T-cell (primary cell): ENCODE measurements at regions not wholly inside any gene's neighbourhood (a gene's known extent, or its start where the extent isn't known, plus 50 kb on each side); places are given as distances from the start of the nearest gene placed in this dataset.

Source experiments
- ATAC-seq, 4 experiments: fragments of 200-7000 bp in 3 of 4; fragments of 150-1000 bp in 1 of 4; cut with Tn5 transposase; replicated peaks in 1 of 4; 1 replicate in 3 of 4; 2 replicates in 1 of 4; pipeline ENCODE4 v1.10.0; 2021; ENCODE audit warnings: moderate library complexity in 3 of 4, mild to moderate bottlenecking in 2 of 4, moderate number of reproducible peaks in 1 of 4
- CTCF ChIA-PET, 2 donors: fragments of 300-600 bp; sonication (Branson Sonifier 250); formaldehyde crosslinking; loops; one replicate each; lab custom pipeline; 2022; ENCODE audit warnings: antibody characterized with exemption in 2 of 2; lab: Charles Lee
- POLR2A ChIA-PET, 2 donors: fragments of 300-600 bp; sonication (Branson Sonifier 250); formaldehyde crosslinking; loops; one replicate each; lab custom pipeline; 2022; ENCODE audit warnings: antibody characterized with exemption in 2 of 2; lab: Charles Lee
- DNase-seq, 35 experiments: peaks; one replicate each; pipeline versions ENCODE4 v3.0.0 to v3.0.0-alpha.2; 2013 to 2023
- H3K27ac ChIP-seq: one replicate; pipeline ENCODE4 v1.5.1; 2013; ENCODE audit warnings: low read length
- H3K27me3 ChIP-seq, 2 experiments: replicated peaks in 1 of 2; 1 replicate in 1 of 2; 2 replicates in 1 of 2; pipeline versions ENCODE4 v1.6.1 to v1.7.0; 2013; ENCODE audit warnings: low read length in 1 of 2, mixed read lengths in 1 of 2; ENCODE audit not compliant: control insufficient read depth in 2 of 2, insufficient read depth in 2 of 2; ENCODE audit errors: extremely low read depth in 1 of 2
- H3K36me3 ChIP-seq, 2 donors: 1 replicate in 1 of 2; 2 replicates in 1 of 2; pipeline versions ENCODE4 v1.6.1 to v1.7.0; 2013; ENCODE audit warnings: low read length in 1 of 2; ENCODE audit not compliant: control insufficient read depth in 2 of 2, insufficient read depth in 1 of 2; ENCODE audit errors: extremely low read depth in 1 of 2
- H3K4me1 ChIP-seq, 2 experiments: 1 replicate in 1 of 2; 2 replicates in 1 of 2; pipeline versions ENCODE4 v1.6.1 to v1.7.0; 2013; ENCODE audit warnings: low read length in 2 of 2, mixed read lengths in 1 of 2; ENCODE audit not compliant: insufficient read depth in 2 of 2, control insufficient read depth in 1 of 2; ENCODE audit errors: extremely low read depth in 1 of 2
- H3K4me3 ChIP-seq, 2 donors: 1 replicate in 1 of 2; 2 replicates in 1 of 2; pipeline versions ENCODE4 v1.5.1 to v1.7.0; 2013; ENCODE audit warnings: mild to moderate bottlenecking in 2 of 2, low read length in 1 of 2, moderate library complexity in 1 of 2; ENCODE audit not compliant: control insufficient read depth in 1 of 2; ENCODE audit errors: extremely low read depth in 1 of 2
- H3K9me3 ChIP-seq: 2 replicates; pipeline ENCODE4 v1.7.0; 2013
- H3K27ac Mint-ChIP-seq, 2 donors: one replicate each; pipeline ENCODE4 v1.8.0; 2020 to 2021; ENCODE audit warnings: mild to moderate bottlenecking in 2 of 2, mixed read lengths in 2 of 2
- H3K27me3 Mint-ChIP-seq, 2 donors: one replicate each; pipeline ENCODE4 v1.8.0; 2021 to 2022; ENCODE audit warnings: mixed read lengths in 2 of 2
- H3K36me3 Mint-ChIP-seq: one replicate; pipeline ENCODE4 v1.8.0; 2021; ENCODE audit warnings: mixed read lengths
- H3K4me1 Mint-ChIP-seq, 3 donors: one replicate each; pipeline ENCODE4 v1.8.0; 2020 to 2022; ENCODE audit warnings: mixed read lengths in 3 of 3, mild to moderate bottlenecking in 1 of 3
- H3K4me3 Mint-ChIP-seq, 3 donors: one replicate each; pipeline ENCODE4 v1.8.0; 2020 to 2022; ENCODE audit warnings: mild to moderate bottlenecking in 3 of 3, mixed read lengths in 3 of 3, moderate library complexity in 3 of 3
- H3K9me3 Mint-ChIP-seq, 3 donors: one replicate each; pipeline ENCODE4 v1.8.0; 2020 to 2022; ENCODE audit warnings: mixed read lengths in 3 of 3
- WGBS: methylation state at CpG from one replicate; pipeline ENCODE4 v1.1.5; 2013; ENCODE audit warnings: missing lambda C conversion rate; ENCODE audit not compliant: insufficient coverage; 5-methylcytosine and 5-hydroxymethylcytosine counted together

DNA sequence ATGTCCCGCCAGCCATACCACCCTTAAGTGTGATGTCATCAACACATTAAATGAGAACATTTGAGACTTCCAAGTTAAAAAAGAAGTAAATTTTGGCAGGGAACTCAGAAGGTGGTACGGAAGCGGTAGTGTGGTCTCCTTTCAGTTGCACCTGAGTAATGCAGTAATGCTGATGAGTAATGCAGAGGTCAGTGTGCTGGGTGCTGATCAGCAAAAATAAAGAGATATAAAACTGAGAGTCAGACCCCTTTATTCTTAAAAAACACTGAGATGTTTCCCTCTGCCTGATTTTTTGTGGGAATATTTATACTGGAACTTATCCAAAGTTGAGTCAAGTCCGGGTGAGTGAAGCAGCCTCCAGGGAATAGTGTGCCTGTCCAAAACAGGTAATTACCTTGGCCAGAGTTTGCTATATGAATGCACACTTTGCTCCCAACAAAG lies 370.6 kb upstream of the PRICKLE1 start:
- DNase-seq = no peak
- Histone ChIP-seq H3K27ac (no peak overlapping the region), H3K36me3 (no peaks in the 10 kb centered on the region), H3K4me3 (no peak overlapping the region), H3K4me1 (no peaks in the 10 kb centered on the region), H3K9me3 (no peaks in the 10 kb centered on the region), H3K27me3 (no peaks in the 10 kb centered on the region)
- 95% methylated on average over 3 of the region's 4 CpGs for WGBS
- CTCF ChIA-PET = no interaction called here
- H3K4me1 Mint-ChIP-seq = no peaks in the 10 kb centered on the region
- no peaks in the 10 kb centered on the region for H3K36me3 Mint-ChIP-seq
- ATAC-seq = no peak
- POLR2A ChIA-PET = no interaction called here
- no peaks in the 10 kb centered on the region for H3K27me3 Mint-ChIP-seq
- no peak overlapping the region for H3K4me3 Mint-ChIP-seq
- H3K9me3 Mint-ChIP-seq = peaks cover 0 to 2% (median 0%) of the 10 kb centered on the region in 3 donors
- no peak overlapping the region for H3K27ac Mint-ChIP-seq

DNA sequence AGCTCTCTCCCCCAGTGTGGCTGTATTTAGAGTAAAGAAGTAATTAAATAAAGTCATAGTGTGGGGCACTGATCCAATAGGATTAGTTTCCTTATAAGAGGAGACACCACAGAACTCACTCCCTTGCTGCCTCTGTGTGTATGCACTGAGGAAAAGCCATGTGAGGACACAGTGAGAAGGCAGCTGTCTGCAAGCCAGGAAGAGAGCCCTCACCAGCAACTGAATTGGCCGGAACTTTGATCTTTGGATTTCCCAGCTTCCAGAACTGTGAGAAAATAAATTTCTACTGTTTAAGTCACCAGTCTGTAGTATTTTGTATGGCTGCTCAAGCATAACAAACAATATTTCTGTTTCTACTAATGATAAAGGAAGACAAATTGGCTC lies 368.7 kb upstream of the PRICKLE1 start:
- no peak overlapping the region for H3K4me3 ChIP-seq
- POLR2A ChIA-PET = no interaction called here
- DNase-seq (no peak), ATAC-seq (no peak)
- Mint-ChIP-seq H3K27ac (no peak overlapping the region), H3K9me3 (peaks cover 0 to 11% (median 0%) of the 10 kb centered on the region in 3 donors), H3K36me3 (no peaks in the 10 kb centered on the region), H3K4me1 (no peaks in the 10 kb centered on the region), H3K4me3 (no peak overlapping the region), H3K27me3 (no peaks in the 10 kb centered on the region)
- no peaks in the 10 kb centered on the region for H3K9me3 ChIP-seq
- CTCF ChIA-PET = no interaction called here
- no peaks in the 10 kb centered on the region for H3K36me3 ChIP-seq
- WGBS = no CpG with 5 or more reads among the region's 1 CpG
- H3K27me3 ChIP-seq = no peaks in the 10 kb centered on the region
- no peaks in the 10 kb centered on the region for H3K4me1 ChIP-seq
- H3K27ac ChIP-seq = no peak overlapping the region

DNA sequence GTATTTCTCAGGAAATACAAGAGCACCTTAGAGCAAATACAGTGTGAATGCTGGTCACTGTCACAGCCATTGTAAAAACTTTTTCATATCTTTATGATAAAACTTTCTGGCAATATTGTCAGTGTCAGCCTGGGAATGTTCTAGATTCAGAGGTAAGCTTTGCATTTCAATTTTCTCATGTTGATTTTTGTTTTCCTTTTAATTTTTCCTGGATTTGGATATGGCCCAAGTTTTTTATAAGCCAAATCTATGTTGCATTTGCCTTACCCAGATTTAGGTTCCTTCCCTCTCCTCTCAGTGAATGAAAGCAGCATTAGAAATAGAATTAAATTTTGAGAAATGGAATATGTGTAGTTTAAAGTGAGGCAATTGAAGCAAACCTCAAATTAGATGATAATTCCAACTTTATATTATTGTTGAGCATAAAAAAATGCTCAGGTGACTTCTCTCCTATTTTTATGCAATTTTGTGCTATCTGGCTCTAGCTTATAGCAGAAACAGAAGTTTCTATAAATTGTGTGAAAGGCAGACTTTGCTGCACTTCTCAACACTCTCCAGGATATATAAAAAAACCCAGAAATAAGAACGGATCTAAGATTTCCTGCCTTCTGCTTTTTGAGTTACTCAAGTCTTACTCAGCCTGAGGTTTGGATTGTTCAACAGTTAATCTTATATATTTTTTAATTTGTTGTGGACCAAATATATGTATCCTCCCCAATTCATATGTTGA lies 368.2 kb upstream of the PRICKLE1 start:
- no peak overlapping the region for H3K27ac Mint-ChIP-seq
- Histone ChIP-seq H3K4me1 (no peaks in the 10 kb centered on the region), H3K27ac (no peak overlapping the region), H3K36me3 (no peaks in the 10 kb centered on the region), H3K27me3 (no peaks in the 10 kb centered on the region), H3K4me3 (no peak overlapping the region), H3K9me3 (no peaks in the 10 kb centered on the region)
- peaks cover 0 to 11% (median 0%) of the 10 kb centered on the region in 3 donors for H3K9me3 Mint-ChIP-seq
- ChIA-PET POLR2A (no interaction called here), CTCF (no interaction called here)
- no CpG with 5 or more reads among the region's 1 CpG for WGBS
- H3K4me3 Mint-ChIP-seq = no peak overlapping the region
- H3K36me3 Mint-ChIP-seq = no peaks in the 10 kb centered on the region
- H3K4me1 Mint-ChIP-seq = no peaks in the 10 kb centered on the region
- DNase-seq (no peak), ATAC-seq (no peak)
- H3K27me3 Mint-ChIP-seq = no peaks in the 10 kb centered on the region

DNA sequence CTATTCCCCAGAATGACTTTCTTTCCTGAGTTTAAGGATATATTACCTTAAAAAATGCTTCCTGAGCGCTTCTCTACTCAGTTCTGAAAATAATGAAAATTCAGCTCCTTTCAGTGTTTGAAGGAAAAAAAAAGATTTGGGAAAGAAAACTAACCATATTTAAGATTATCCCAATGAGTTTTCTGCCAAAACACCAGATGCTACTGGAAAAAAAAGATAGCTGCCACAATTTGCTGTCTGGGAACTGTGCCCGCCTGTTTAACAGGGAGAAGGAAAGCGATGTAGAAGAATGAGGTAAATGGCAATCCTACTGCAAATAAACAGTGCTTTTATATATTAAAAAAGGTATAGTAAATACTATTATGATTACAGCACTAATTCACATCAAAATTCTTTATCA lies 367.6 kb upstream of the PRICKLE1 start:
- Histone ChIP-seq H3K4me1 (no peaks in the 10 kb centered on the region), H3K9me3 (no peaks in the 10 kb centered on the region), H3K27ac (no peak overlapping the region), H3K36me3 (no peaks in the 10 kb centered on the region), H3K4me3 (no peak overlapping the region), H3K27me3 (no peaks in the 10 kb centered on the region)
- ChIA-PET CTCF (no interaction called here), POLR2A (no interaction called here)
- DNase-seq = no peak
- Mint-ChIP-seq H3K4me1 (no peaks in the 10 kb centered on the region), H3K4me3 (no peak overlapping the region), H3K27ac (no peak overlapping the region), H3K27me3 (no peaks in the 10 kb centered on the region), H3K36me3 (no peaks in the 10 kb centered on the region), H3K9me3 (peaks cover 0 to 13% (median 2%) of the 10 kb centered on the region in 3 donors)
- WGBS = no CpG with 5 or more reads among the region's 3 CpGs
- ATAC-seq = no peak

DNA sequence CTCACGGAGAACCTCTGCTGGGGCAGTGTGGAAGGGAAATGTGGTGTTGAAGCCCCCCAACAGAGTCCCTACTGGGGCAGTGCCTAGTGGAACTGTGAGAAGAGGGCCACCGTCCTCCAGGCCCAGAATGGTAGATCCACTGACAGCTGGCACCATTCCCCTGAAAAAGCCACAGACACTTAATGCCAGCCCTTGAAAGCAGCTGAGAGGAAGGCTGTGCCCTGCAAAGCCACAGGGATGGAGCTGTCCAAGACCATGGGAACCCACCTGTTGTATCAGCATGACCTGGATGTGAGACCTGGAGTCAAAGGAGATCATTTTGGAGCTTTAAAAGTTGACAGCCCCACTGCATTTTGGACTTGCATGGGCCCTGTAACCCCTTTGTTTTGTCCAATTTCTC lies 363.5 kb upstream of the PRICKLE1 start:
- no peak for ATAC-seq
- no peaks in the 10 kb centered on the region for H3K36me3 ChIP-seq
- Mint-ChIP-seq H3K27ac (no peak overlapping the region), H3K4me1 (no peaks in the 10 kb centered on the region), H3K27me3 (no peaks in the 10 kb centered on the region), H3K9me3 (peaks cover 0 to 24% (median 6%) of the 10 kb centered on the region in 3 donors), H3K4me3 (no peak overlapping the region), H3K36me3 (no peaks in the 10 kb centered on the region)
- CTCF ChIA-PET = no interaction called here
- no peaks in the 10 kb centered on the region for H3K9me3 ChIP-seq
- H3K27ac ChIP-seq = no peak overlapping the region
- H3K27me3 ChIP-seq = no peaks in the 10 kb centered on the region
- H3K4me1 ChIP-seq = no peaks in the 10 kb centered on the region
- no CpG with 5 or more reads among the region's 2 CpGs for WGBS
- POLR2A ChIA-PET = interaction anchor here in 1 of 2 donors (0.6 kb wide), 1 partner anchor 186 kb away, joined by 4 read pairs; no protein-coding TSS in a partner anchor
- DNase-seq = no peak
- H3K4me3 ChIP-seq = no peak overlapping the region

DNA sequence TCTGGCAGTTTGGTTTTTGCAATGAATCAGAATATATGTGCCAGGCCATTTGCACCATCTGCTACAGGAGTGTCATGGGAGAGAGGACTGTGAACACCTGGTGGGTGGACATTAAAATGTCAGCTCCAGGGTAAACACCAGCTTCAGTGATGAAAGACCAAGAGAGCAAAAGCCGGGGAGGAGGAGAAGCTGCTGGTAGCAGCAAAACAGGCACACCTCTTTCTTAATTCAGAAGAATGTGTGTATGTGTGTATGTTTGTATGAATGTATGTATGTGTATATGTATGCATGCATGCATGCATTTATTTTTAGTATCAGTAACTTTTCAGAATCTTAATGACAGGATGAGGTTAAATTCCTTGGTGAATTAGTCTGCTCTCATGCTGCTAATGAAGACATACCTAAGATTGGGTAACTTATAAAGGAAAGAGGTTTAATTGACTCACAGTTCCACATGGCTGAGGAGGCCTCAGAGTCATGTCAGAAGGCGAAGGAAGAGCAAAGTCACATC lies 357.4 kb upstream of the PRICKLE1 start:
- Mint-ChIP-seq H3K36me3 (no peaks in the 10 kb centered on the region), H3K4me3 (no peak overlapping the region), H3K4me1 (no peaks in the 10 kb centered on the region), H3K9me3 (peaks cover 8 to 27% (median 11%) of the 10 kb centered on the region in 3 donors), H3K27ac (no peak overlapping the region), H3K27me3 (no peaks in the 10 kb centered on the region)
- no peak for ATAC-seq
- Histone ChIP-seq H3K36me3 (no peaks in the 10 kb centered on the region), H3K4me3 (no peak overlapping the region), H3K4me1 (no peaks in the 10 kb centered on the region), H3K9me3 (no peaks in the 10 kb centered on the region), H3K27me3 (no peaks in the 10 kb centered on the region), H3K27ac (no peak overlapping the region)
- ChIA-PET CTCF (no interaction called here), POLR2A (no interaction called here)
- no peak for DNase-seq
- 90% methylated on average over 1 of the region's 2 CpGs for WGBS
